HG03139 (cell line): ENCODE measurements at regions not wholly inside any gene's neighbourhood (a gene's known extent, or its start where the extent isn't known, plus 50 kb on each side); places are given as distances from the start of the nearest gene placed in this dataset.
"Not testable (repeated sequence)": the region's sequence is repeated elsewhere in the genome, so short reads cannot be mapped to it uniquely, and the experiment has no call there.

Experiments
- ATAC-seq: cut with Tn5 transposase; IDR thresholded peaks from one replicate; pipeline ENCODE4 v1.9.1; 2021; ENCODE audit not compliant: unreplicated experiment

- no peak for ATAC-seq
Observed at GRCh38 chr3:36063992-36064391, 316.3 kb upstream of the STAC start.

GRCh38 chr3:36065321-36065720 is 315.0 kb upstream of the STAC start:
- no peak for ATAC-seq

GRCh38 chr3:36075491-36075890 is 304.8 kb upstream of the STAC start:
- no peak for ATAC-seq

- no peak for ATAC-seq
Observed at GRCh38 chr3:36077320-36077719, 303.0 kb upstream of the STAC start.

- not testable (repeated sequence) for ATAC-seq
Observed at GRCh38 chr3:36082958-36083357, 297.3 kb upstream of the STAC start.

- ATAC-seq, result no peak
Observed at GRCh38 chr3:36095238-36095637, 285.1 kb upstream of the STAC start.

GRCh38 chr3:36097209-36097608 is 283.1 kb upstream of the STAC start:
- ATAC-seq, result no peak

- ATAC-seq, result no peak
Observed at GRCh38 chr3:36114353-36114752, 266.0 kb upstream of the STAC start.

- ATAC-seq, result no peak
Observed at GRCh38 chr3:36124118-36124796, 256.0 kb upstream of the STAC start.

GRCh38 chr3:36132214-36132613 is 248.1 kb upstream of the STAC start:
- no peak for ATAC-seq

GRCh38 chr3:36135863-36136262 is 244.4 kb upstream of the STAC start:
- ATAC-seq, result no peak

- ATAC-seq, result no peak
Observed at GRCh38 chr3:36142746-36143145, 237.6 kb upstream of the STAC start.

GRCh38 chr3:36146404-36146803 is 233.9 kb upstream of the STAC start:
- no peak for ATAC-seq

GRCh38 chr3:36147934-36148558 is 232.3 kb upstream of the STAC start:
- ATAC-seq, result no peak

- ATAC-seq, result no peak
Observed at GRCh38 chr3:36149447-36149865, 230.8 kb upstream of the STAC start.

- ATAC-seq, result no peak
Observed at GRCh38 chr3:36155515-36155914, 224.8 kb upstream of the STAC start.

- ATAC-seq, result no peak
Observed at GRCh38 chr3:36164400-36164799, 215.9 kb upstream of the STAC start.

- no peak for ATAC-seq
Observed at GRCh38 chr3:36165509-36166290, 214.6 kb upstream of the STAC start.

- ATAC-seq, result no peak
Observed at GRCh38 chr3:36166477-36166876, 213.8 kb upstream of the STAC start.

GRCh38 chr3:36172699-36173098 is 207.6 kb upstream of the STAC start:
- ATAC-seq, result no peak

GRCh38 chr3:36175113-36175812 is 205.0 kb upstream of the STAC start:
- ATAC-seq, result no peak
